SK-N-SH (cell line): ENCODE measurements at regions not wholly inside any gene's neighbourhood (a gene's known extent, or its start where the extent isn't known, plus 50 kb on each side); places are given as distances from the start of the nearest gene placed in this dataset.

Source experiments
- CTCF ChIA-PET: fragments of 300-600, 350-600 bp; formaldehyde crosslinking; extraction: SDS; loops from one replicate; lab custom pipeline; 2021; lab: Yijun Ruan, JAX
- POLR2A ChIA-PET: fragments of 350-600 bp; sonication (Branson Sonifier 250); formaldehyde crosslinking; extraction: SDS; loops from one replicate; lab custom pipeline; 2020; ENCODE audit warnings: antibody characterized with exemption, inconsistent platforms; lab: Yijun Ruan, JAX
- DNase-seq: peaks from one replicate; pipeline ENCODE4 v3.0.0; 2012
- H2AFZ ChIP-seq: fragments of 200-600 bp; sonication (generic); 2 replicates; pipeline ENCODE4 v1.8.1; 2016; ENCODE audit warnings: antibody characterized with exemption, mild to moderate bottlenecking, low read depth
- H3F3A ChIP-seq: fragments of 200-600 bp; sonication (generic); replicated peaks from 2 replicates; pipeline ENCODE3; 2016; ENCODE audit warnings: antibody characterized with exemption, mild to moderate bottlenecking; ENCODE audit not compliant: insufficient read depth
- H3K27ac ChIP-seq, 2 experiments: fragments of 200-500 bp in 1 of 2; fragments of 200-600 bp in 1 of 2; sonication (Bioruptor generic) in 1 of 2; sonication (generic), shearing (Covaris generic) in 1 of 2; 2 replicates each; pipeline versions ENCODE4 v1.5.1 to v1.6.1; 2014 to 2016; ENCODE audit warnings: low read depth in 2 of 2, inconsistent platforms in 1 of 2, low read length in 1 of 2, mild to moderate bottlenecking in 1 of 2, mixed read lengths in 1 of 2
- H3K27me3 ChIP-seq: fragments of 200-600 bp; sonication (generic), shearing (Covaris generic); 2 replicates; pipeline ENCODE4 v1.6.1; 2016; ENCODE audit warnings: mixed run types; ENCODE audit not compliant: insufficient read depth
- H3K36me3 ChIP-seq, 2 experiments: fragments of 200-500 bp in 1 of 2; fragments of 200-600 bp in 1 of 2; sonication (Bioruptor generic) in 1 of 2; sonication (generic) in 1 of 2; replicated peaks in 1 of 2; 2 replicates each; pipeline versions ENCODE3 to v1.5.1; 2014 to 2016; ENCODE audit warnings: low read length in 1 of 2, mild to moderate bottlenecking in 1 of 2; ENCODE audit not compliant: insufficient read depth in 2 of 2, control insufficient read depth in 1 of 2
- H3K4me1 ChIP-seq, 2 experiments: fragments of 200-500 bp in 1 of 2; fragments of 200-600 bp in 1 of 2; sonication (Bioruptor generic) in 1 of 2; sonication (generic), shearing (Covaris generic) in 1 of 2; 2 replicates each; pipeline versions ENCODE4 v1.5.1 to v1.6.1; 2014 to 2016; ENCODE audit warnings: low read depth in 1 of 2, low read length in 1 of 2, mixed run types in 1 of 2; ENCODE audit not compliant: insufficient read depth in 2 of 2, control insufficient read depth in 1 of 2
- H3K4me2 ChIP-seq: fragments of 200-600 bp; sonication (generic), shearing (Covaris generic); 2 replicates; pipeline ENCODE4 v1.6.1; 2017; ENCODE audit warnings: mixed run types
- H3K4me3 ChIP-seq, 2 experiments: fragments of 200-500 bp in 1 of 2; fragments of 200-600 bp in 1 of 2; sonication (Bioruptor generic) in 1 of 2; sonication (generic), shearing (Covaris generic) in 1 of 2; 2 replicates each; pipeline versions ENCODE4 v1.5.1 to v1.8.1; 2014 to 2016; ENCODE audit warnings: low read depth in 2 of 2, inconsistent platforms in 1 of 2, low read length in 1 of 2, mild to moderate bottlenecking in 1 of 2, mixed read lengths in 1 of 2, moderate library complexity in 1 of 2
- H3K79me2 ChIP-seq: fragments of 200-600 bp; sonication (generic); 2 replicates; pipeline ENCODE4 v1.8.1; 2017; ENCODE audit warnings: mild to moderate bottlenecking; ENCODE audit not compliant: insufficient read depth
- H3K9ac ChIP-seq: fragments of 200-600 bp; sonication (generic); 2 replicates; pipeline ENCODE4 v1.6.1; 2017; ENCODE audit warnings: mixed run types
- H3K9me2 ChIP-seq: fragments of 200-600 bp; sonication (generic); 2 replicates; pipeline ENCODE4 v1.6.1; 2017; ENCODE audit warnings: mixed run types
- H3K9me3 ChIP-seq: fragments of 200-600 bp; sonication (generic); 2 replicates; pipeline ENCODE4 v1.6.1; 2017; ENCODE audit warnings: mixed run types, mild to moderate bottlenecking, moderate library complexity
- H4K20me1 ChIP-seq: fragments of 200-600 bp; sonication (generic); 2 replicates; pipeline ENCODE4 v1.6.1; 2017; ENCODE audit warnings: mild to moderate bottlenecking, mixed run types; ENCODE audit not compliant: insufficient read depth
- EZH2phosphoT487 ChIP-seq: fragments of 200-600 bp; sonication (generic); IDR thresholded peaks from 2 replicates; pipeline ENCODE4 v1.6.1; 2017; ENCODE audit warnings: low read depth, mixed run types, mild to moderate bottlenecking, antibody characterized with exemption, moderate library complexity, borderline replicate concordance
- RCOR1 ChIP-seq: fragments of 150-350 bp; IDR thresholded peaks from 2 replicates; pipeline ENCODE4 v1.6.1; 2017; ENCODE audit warnings: antibody characterized with exemption, low read length
- TAF1 ChIP-seq: IDR thresholded peaks from 2 replicates; pipeline ENCODE4 v1.6.1; 2012; ENCODE audit warnings: low read depth, mild to moderate bottlenecking, low read length, moderate library complexity, borderline replicate concordance
- TCF12 ChIP-seq: IDR thresholded peaks from 2 replicates; pipeline ENCODE4 v1.4.0; 2012
- TEAD4 ChIP-seq: IDR thresholded peaks from 2 replicates; pipeline ENCODE4 v1.4.0; 2012; ENCODE audit warnings: mild to moderate bottlenecking, borderline replicate concordance; ENCODE audit not compliant: insufficient read depth
- WGBS: methylation state at CpG from one replicate; pipeline ENCODE4 v1.1.6; 2017; ENCODE audit warnings: low lambda C conversion rate; 5-methylcytosine and 5-hydroxymethylcytosine counted together
- TF ChIP-seq, protein P1 (sequence below): fragments of 150-350 bp; IDR thresholded peaks from 2 replicates; pipeline ENCODE4 v1.6.1; 2017; ENCODE audit warnings: antibody characterized with exemption, low read length, low read depth, borderline replicate concordance
- TF ChIP-seq, protein P2 (sequence below): IDR thresholded peaks from 2 replicates; pipeline ENCODE4 v1.4.0; 2012; ENCODE audit warnings: low read depth, borderline replicate concordance

DNA sequence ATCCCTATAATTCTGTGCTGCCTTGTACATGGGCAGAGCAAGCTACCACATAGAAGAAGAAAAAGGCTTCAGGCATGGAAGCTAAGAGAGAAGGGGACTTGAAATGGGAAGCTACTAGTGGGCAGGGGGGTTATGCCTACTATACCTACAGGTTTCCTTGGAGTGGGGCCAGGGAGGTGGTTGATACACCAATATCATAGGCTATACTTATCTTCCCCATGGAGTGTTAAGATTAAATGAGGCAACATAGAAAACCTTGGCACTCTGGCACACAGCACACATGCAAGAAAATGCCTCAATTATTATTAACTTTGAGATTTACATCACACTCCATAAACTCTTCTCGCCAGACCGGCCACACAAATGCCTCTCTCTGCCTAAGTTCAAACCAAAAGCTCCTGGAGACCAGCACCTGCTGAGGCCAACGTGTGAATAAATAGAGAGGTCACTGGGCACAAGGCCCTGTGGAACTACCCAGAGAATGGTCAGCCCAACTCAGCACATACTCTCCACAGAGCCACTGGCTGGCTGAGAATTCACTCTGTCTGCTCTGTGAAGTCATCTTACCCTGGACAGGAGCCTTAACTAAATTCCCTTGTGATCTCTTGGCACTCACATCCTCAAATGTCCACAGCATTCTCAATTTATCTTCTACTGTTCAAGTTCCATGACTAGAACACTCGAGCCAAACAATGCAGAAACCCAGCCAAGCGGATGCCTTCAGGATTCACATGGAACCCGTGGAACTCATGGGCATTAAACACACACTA, 498.7 kb downstream of the BCL11A start:
- 13% methylated on average over 6 of the region's 6 CpGs for WGBS
- Histone ChIP-seq H3K79me2 (no peaks in the 10 kb centered on the region), H4K20me1 (no peaks in the 10 kb centered on the region), H3K9me2 (no peaks in the 10 kb centered on the region), H3K9me3 (no peaks in the 10 kb centered on the region), H3K4me2 (no peak overlapping the region), H3K27ac (no peak overlapping the region), H3K36me3 (no peaks in the 10 kb centered on the region), H3F3A (no peaks in the 10 kb centered on the region), H3K27me3 (no peaks in the 10 kb centered on the region), H3K4me1 (no peaks in the 10 kb centered on the region), H2AFZ (no peak overlapping the region), H3K9ac (no peak overlapping the region), H3K4me3 (no peak overlapping the region)
- no peak for DNase-seq
- TF ChIP-seq TAF1 (no peak), TEAD4 (no peak)
- TF ChIP-seq, protein P1, sequence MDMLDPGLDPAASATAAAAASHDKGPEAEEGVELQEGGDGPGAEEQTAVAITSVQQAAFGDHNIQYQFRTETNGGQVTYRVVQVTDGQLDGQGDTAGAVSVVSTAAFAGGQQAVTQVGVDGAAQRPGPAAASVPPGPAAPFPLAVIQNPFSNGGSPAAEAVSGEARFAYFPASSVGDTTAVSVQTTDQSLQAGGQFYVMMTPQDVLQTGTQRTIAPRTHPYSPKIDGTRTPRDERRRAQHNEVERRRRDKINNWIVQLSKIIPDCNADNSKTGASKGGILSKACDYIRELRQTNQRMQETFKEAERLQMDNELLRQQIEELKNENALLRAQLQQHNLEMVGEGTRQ, result no peak
- ChIA-PET POLR2A (no interaction called here), CTCF (no interaction called here)

DNA sequence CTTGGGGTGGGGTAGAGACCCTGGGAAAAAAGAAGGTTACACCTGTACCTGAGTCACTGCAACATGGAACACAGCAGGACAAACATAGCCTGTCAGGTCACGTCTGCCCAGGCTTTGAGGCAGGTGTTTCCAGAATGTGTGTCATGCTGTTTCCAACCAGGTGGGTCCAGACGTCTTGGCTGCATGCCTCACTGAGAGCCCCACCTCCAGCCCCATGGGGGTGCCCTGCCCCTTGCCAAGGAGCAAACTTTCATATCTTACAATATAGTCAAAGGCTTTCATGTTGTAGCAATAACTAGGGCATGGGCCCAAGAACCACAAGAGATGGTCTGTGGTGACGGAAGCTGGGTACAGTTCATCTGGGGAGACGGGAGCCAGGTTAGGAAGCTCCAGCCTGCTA, 499.7 kb downstream of the BCL11A start:
- Histone ChIP-seq H3K36me3 (no peaks in the 10 kb centered on the region), H3K4me3 (no peak overlapping the region), H3K79me2 (no peaks in the 10 kb centered on the region), H4K20me1 (no peaks in the 10 kb centered on the region), H3K4me2 (no peak overlapping the region), H3F3A (no peaks in the 10 kb centered on the region), H3K9me3 (no peaks in the 10 kb centered on the region), H3K9me2 (no peaks in the 10 kb centered on the region), H3K9ac (no peak overlapping the region), H2AFZ (no peak overlapping the region), H3K27ac (no peak overlapping the region), H3K4me1 (no peaks in the 10 kb centered on the region), H3K27me3 (no peaks in the 10 kb centered on the region)
- TF ChIP-seq, protein P2, sequence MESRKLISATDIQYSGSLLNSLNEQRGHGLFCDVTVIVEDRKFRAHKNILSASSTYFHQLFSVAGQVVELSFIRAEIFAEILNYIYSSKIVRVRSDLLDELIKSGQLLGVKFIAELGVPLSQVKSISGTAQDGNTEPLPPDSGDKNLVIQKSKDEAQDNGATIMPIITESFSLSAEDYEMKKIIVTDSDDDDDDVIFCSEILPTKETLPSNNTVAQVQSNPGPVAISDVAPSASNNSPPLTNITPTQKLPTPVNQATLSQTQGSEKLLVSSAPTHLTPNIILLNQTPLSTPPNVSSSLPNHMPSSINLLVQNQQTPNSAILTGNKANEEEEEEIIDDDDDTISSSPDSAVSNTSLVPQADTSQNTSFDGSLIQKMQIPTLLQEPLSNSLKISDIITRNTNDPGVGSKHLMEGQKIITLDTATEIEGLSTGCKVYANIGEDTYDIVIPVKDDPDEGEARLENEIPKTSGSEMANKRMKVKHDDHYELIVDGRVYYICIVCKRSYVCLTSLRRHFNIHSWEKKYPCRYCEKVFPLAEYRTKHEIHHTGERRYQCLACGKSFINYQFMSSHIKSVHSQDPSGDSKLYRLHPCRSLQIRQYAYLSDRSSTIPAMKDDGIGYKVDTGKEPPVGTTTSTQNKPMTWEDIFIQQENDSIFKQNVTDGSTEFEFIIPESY, result no peak
- TF ChIP-seq EZH2phosphoT487 (no peak), TAF1 (no peak), TCF12 (no peak), RCOR1 (no peak)
- ChIA-PET POLR2A (no interaction called here), CTCF (no interaction called here)
- WGBS, result 30% methylated on average over 4 of the region's 4 CpGs
- no peak for DNase-seq
